Upper lobe of right lung (tissue), 1 donor: ENCODE measurements at regions not wholly inside any gene's neighbourhood (a gene's known extent, or its start where the extent isn't known, plus 50 kb on each side); places are given as distances from the start of the nearest gene placed in this dataset.

ENCODE experiments used
- ATAC-seq: fragments of 200-7000 bp; cut with Tn5 transposase; one replicate; pipeline ENCODE4 v1.9.1; 2020; ENCODE audit warnings: mild to moderate bottlenecking, moderate library complexity
- DNase-seq: peaks from one replicate; pipeline ENCODE4 v3.0.0-alpha.2; 2020
- H3K27ac ChIP-seq: fragments of 200-600 bp; one replicate; pipeline ENCODE4 v1.8.0; 2022
- H3K27me3 ChIP-seq: fragments of 200-600 bp; one replicate; pipeline ENCODE4 v1.8.0; 2022; ENCODE audit warnings: mild to moderate bottlenecking
- H3K36me3 ChIP-seq: fragments of 200-600 bp; one replicate; pipeline ENCODE4 v1.8.0; 2022
- H3K4me1 ChIP-seq: fragments of 200-600 bp; one replicate; pipeline ENCODE4 v1.8.0; 2022
- H3K4me3 ChIP-seq: fragments of 200-600 bp; one replicate; pipeline ENCODE4 v1.8.0; 2022; ENCODE audit warnings: mild to moderate bottlenecking
- H3K9me3 ChIP-seq: fragments of 200-600 bp; one replicate; pipeline ENCODE4 v1.8.0; 2022
- CTCF ChIP-seq: fragments of 200-600 bp; IDR thresholded peaks from one replicate; pipeline ENCODE4 v1.8.0; 2022; ENCODE audit warnings: antibody characterized with exemption
- intact Hi-C: fragments of 100-400 bp; cut with DNase I; formaldehyde crosslinking; loops from one replicate; pipeline ENCODE4 v1.11.0; 2022
- donor health status: DM: no; HTN: yes; CAD: no; lungs with severe emphysema.

GRCh38 chr11:112522536-112522935, 261.9 kb upstream of the PLET1 start:
- DNase-seq (no peak), ATAC-seq (peak; percentile 16)
- peaks cover 4% of the 10 kb centered on the region for H3K4me1 ChIP-seq
- no peaks in the 10 kb centered on the region for H3K27me3 ChIP-seq
- no peak for TF ChIP-seq CTCF
- no peaks in the 10 kb centered on the region for H3K36me3 ChIP-seq
- intact Hi-C loops, result no loop called here
- H3K9me3 ChIP-seq, result no peaks in the 10 kb centered on the region
- no peak overlapping the region for H3K27ac ChIP-seq
- no peak overlapping the region for H3K4me3 ChIP-seq

GRCh38 chr11:112523031-112523430, 262.4 kb upstream of the PLET1 start:
- ATAC-seq, result no peak
- Histone ChIP-seq H3K36me3 (no peaks in the 10 kb centered on the region), H3K27ac (no peak overlapping the region), H3K4me1 (peaks cover 4% of the 10 kb centered on the region), H3K9me3 (no peaks in the 10 kb centered on the region), H3K4me3 (no peak overlapping the region), H3K27me3 (no peaks in the 10 kb centered on the region)
- no peak for TF ChIP-seq CTCF
- intact Hi-C loops, result no loop called here
- no peak for DNase-seq

GRCh38 chr11:112523477-112523876, 262.8 kb upstream of the PLET1 start:
- ATAC-seq, result no peak
- Histone ChIP-seq H3K27me3 (no peaks in the 10 kb centered on the region), H3K4me3 (no peak overlapping the region), H3K27ac (no peak overlapping the region), H3K4me1 (peaks cover 4% of the 10 kb centered on the region), H3K9me3 (no peaks in the 10 kb centered on the region), H3K36me3 (no peaks in the 10 kb centered on the region)
- no peak for DNase-seq
- TF ChIP-seq CTCF, result no peak
- intact Hi-C loops, result no loop called here

GRCh38 chr11:112523951-112524350, 263.3 kb upstream of the PLET1 start:
- intact Hi-C loops, result no loop called here
- no peak for TF ChIP-seq CTCF
- ATAC-seq (no peak), DNase-seq (no peak)
- Histone ChIP-seq H3K36me3 (no peaks in the 10 kb centered on the region), H3K27me3 (no peaks in the 10 kb centered on the region), H3K9me3 (no peaks in the 10 kb centered on the region), H3K4me3 (no peak overlapping the region), H3K4me1 (peaks cover 4% of the 10 kb centered on the region), H3K27ac (no peak overlapping the region)

GRCh38 chr11:112524798-112525197, 264.1 kb upstream of the PLET1 start:
- Histone ChIP-seq H3K27me3 (no peaks in the 10 kb centered on the region), H3K27ac (no peak overlapping the region), H3K36me3 (no peaks in the 10 kb centered on the region), H3K4me3 (no peak overlapping the region), H3K9me3 (no peaks in the 10 kb centered on the region), H3K4me1 (peaks cover 4% of the 10 kb centered on the region)
- ATAC-seq, result peak; percentile 34
- TF ChIP-seq CTCF, result no peak
- intact Hi-C loops, result no loop called here
- no peak for DNase-seq

- intact Hi-C loops, result no loop called here
- no peak for DNase-seq
- no peaks in the 10 kb centered on the region for H3K27me3 ChIP-seq
- H3K27ac ChIP-seq, result no peak overlapping the region
- H3K36me3 ChIP-seq, result no peaks in the 10 kb centered on the region
- TF ChIP-seq CTCF, result no peak
- ATAC-seq, result peak; percentile 52
- H3K4me3 ChIP-seq, result no peak overlapping the region
- no peaks in the 10 kb centered on the region for H3K9me3 ChIP-seq
- peaks cover 4% of the 10 kb centered on the region for H3K4me1 ChIP-seq
Observed at GRCh38 chr11:112525270-112525669, 264.6 kb upstream of the PLET1 start.
